ENCODE measurements at regions not wholly inside any gene's neighbourhood (a gene's known extent, or its start where the extent isn't known, plus 50 kb on each side); places are given as distances from the start of the nearest gene placed in this dataset.
A peak's percentile ranks its signal among the peaks of the same experiment; 100 is the strongest.

DNA sequence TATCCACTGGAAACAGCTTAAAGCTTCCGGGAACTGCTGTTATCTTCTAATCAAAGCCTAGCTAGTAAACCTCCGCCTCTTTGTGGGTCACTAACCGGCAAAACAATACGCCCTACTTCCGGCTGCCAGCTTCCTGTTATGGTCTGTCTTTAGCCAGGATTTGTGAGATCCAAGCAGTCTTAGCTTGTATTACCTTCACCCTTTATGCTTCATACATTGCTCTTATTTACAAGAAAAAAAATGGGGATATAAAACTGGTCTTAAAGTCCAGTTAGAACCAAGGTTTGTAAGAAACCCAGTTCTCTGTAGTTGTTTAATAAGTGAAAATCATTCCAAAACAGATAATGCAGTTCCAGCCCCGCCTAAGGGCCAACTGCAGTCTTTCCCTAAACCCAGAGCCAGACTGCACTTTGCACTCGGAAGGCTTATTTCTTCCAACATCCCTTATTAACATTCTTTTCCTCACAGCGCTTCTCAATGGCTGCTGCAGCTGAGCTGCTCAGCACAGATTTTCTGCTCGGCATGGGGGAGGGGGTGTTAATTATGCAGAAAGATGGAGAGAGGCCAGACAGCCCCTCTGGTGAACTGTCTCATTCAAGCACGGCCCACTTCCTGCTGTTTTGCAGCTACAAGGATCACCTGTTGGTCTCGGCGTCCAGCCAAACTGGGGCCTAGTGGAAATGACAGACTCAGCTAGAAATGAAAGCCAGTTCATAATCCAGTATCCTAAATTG is 368.4 kb downstream of the KLF12 start:
- no peaks in the 10 kb centered on the region for H3K36me3 Mint-ChIP-seq (ENCODE audit: low read depth, unreplicated experiment)
- TF ChIP-seq, protein P1, sequence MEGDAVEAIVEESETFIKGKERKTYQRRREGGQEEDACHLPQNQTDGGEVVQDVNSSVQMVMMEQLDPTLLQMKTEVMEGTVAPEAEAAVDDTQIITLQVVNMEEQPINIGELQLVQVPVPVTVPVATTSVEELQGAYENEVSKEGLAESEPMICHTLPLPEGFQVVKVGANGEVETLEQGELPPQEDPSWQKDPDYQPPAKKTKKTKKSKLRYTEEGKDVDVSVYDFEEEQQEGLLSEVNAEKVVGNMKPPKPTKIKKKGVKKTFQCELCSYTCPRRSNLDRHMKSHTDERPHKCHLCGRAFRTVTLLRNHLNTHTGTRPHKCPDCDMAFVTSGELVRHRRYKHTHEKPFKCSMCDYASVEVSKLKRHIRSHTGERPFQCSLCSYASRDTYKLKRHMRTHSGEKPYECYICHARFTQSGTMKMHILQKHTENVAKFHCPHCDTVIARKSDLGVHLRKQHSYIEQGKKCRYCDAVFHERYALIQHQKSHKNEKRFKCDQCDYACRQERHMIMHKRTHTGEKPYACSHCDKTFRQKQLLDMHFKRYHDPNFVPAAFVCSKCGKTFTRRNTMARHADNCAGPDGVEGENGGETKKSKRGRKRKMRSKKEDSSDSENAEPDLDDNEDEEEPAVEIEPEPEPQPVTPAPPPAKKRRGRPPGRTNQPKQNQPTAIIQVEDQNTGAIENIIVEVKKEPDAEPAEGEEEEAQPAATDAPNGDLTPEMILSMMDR (IDR thresholded peaks at IDR 0.05; ENCODE audit: insufficient read depth, low read depth, low read length), result no peak
- TF ChIP-seq EZH2 (IDR thresholded peaks at IDR 0.05; ENCODE audit: insufficient read depth, low read length), result no peak
- Histone ChIP-seq H3K9me3 (ENCODE audit: insufficient read depth, low read depth, low read length) (no peaks in the 10 kb centered on the region), H3K9ac (ENCODE audit: low read length) (no peak overlapping the region), H3K4me3 (ENCODE audit: insufficient read depth, low read depth, low read length) (no peak overlapping the region), H3K36me3 (ENCODE audit: insufficient read depth, low read length) (peaks cover 3% of the 10 kb centered on the region), H3K27me3 (ENCODE audit: insufficient read depth, low read length) (no peaks in the 10 kb centered on the region), H3K4me2 (ENCODE audit: low read length) (peak overlapping the region; percentile 74), H3K4me1 (ENCODE audit: insufficient read depth, low read length) (peaks cover 14% of the 10 kb centered on the region), H3K79me2 (ENCODE audit: insufficient read depth, low read length) (no peaks in the 10 kb centered on the region), H2AFZ (ENCODE audit: low read depth, low read length) (peak overlapping the region; percentile 5), H3K27ac (ENCODE audit: low read depth, low read length) (peak overlapping the region; percentile 0), H4K20me1 (ENCODE audit: insufficient read depth, low read length) (peaks cover 4% of the 10 kb centered on the region)
- no peaks in the 10 kb centered on the region for H3K9me3 Mint-ChIP-seq (ENCODE audit: unreplicated experiment)
- H3K4me3 Mint-ChIP-seq (ENCODE audit: unreplicated experiment), result peak overlapping the region; percentile 43
- peak; percentile 32 for FAIRE-seq
- no peaks in the 10 kb centered on the region for H3K27me3 Mint-ChIP-seq (ENCODE audit: low read depth, unreplicated experiment)
- peaks cover 27% of the 10 kb centered on the region for H3K4me1 Mint-ChIP-seq (ENCODE audit: low read depth, unreplicated experiment)
- DNase-seq (ENCODE audit: low read depth), result peak; percentile 79
- H3K27ac Mint-ChIP-seq (ENCODE audit: unreplicated experiment), result peak overlapping the region; percentile 87

DNA sequence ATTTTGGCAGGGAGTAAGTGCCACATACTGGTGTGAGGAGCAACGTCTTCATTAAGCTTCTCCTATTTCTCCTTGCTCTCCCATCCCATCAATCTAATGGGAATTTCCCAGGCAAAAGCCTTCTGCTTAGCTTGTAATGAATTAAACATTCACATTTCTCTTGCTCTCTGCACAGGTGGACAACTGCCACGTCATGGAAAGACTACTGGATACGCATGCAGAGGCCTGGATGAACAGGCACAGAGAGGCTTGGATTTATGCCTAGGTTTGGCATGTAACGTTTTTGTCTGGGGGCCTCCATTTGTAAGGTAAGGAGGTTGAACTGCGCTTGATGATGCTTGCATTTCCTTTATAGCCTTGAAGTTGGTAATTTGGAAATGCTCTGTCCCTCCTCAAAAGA is 374.8 kb downstream of the KLF12 start:
- Histone ChIP-seq H2AFZ (ENCODE audit: low read depth, low read length) (no peak overlapping the region), H3K79me2 (ENCODE audit: insufficient read depth, low read length) (no peaks in the 10 kb centered on the region), H3K4me2 (ENCODE audit: low read length) (no peak overlapping the region), H3K36me3 (ENCODE audit: insufficient read depth, low read length) (peaks cover 3% of the 10 kb centered on the region), H3K27me3 (ENCODE audit: insufficient read depth, low read length) (no peaks in the 10 kb centered on the region), H3K27ac (ENCODE audit: low read depth, low read length) (no peak overlapping the region), H3K9ac (ENCODE audit: low read length) (no peak overlapping the region), H4K20me1 (ENCODE audit: insufficient read depth, low read length) (no peaks in the 10 kb centered on the region), H3K4me3 (ENCODE audit: insufficient read depth, low read depth, low read length) (no peak overlapping the region), H3K4me1 (ENCODE audit: insufficient read depth, low read length) (no peaks in the 10 kb centered on the region), H3K9me3 (ENCODE audit: insufficient read depth, low read depth, low read length) (no peaks in the 10 kb centered on the region)
- H3K27ac Mint-ChIP-seq (ENCODE audit: unreplicated experiment), result no peak overlapping the region
- no peaks in the 10 kb centered on the region for H3K27me3 Mint-ChIP-seq (ENCODE audit: low read depth, unreplicated experiment)
- DNase-seq (ENCODE audit: low read depth) (no peak), FAIRE-seq (no peak)
- H3K4me3 Mint-ChIP-seq (ENCODE audit: unreplicated experiment), result no peak overlapping the region
- H3K36me3 Mint-ChIP-seq (ENCODE audit: low read depth, unreplicated experiment), result peaks cover 1% of the 10 kb centered on the region
- H3K9me3 Mint-ChIP-seq (ENCODE audit: unreplicated experiment), result no peaks in the 10 kb centered on the region
- peaks cover 2% of the 10 kb centered on the region for H3K4me1 Mint-ChIP-seq (ENCODE audit: low read depth, unreplicated experiment)
- TF ChIP-seq EZH2 (IDR thresholded peaks at IDR 0.05; ENCODE audit: insufficient read depth, low read length), result no peak
- TF ChIP-seq, protein P1 (IDR thresholded peaks at IDR 0.05; ENCODE audit: insufficient read depth, low read depth, low read length), result no peak
